Stimulated activated CD4-positive, alpha-beta T cell treated with anti-CD3 and anti-CD28 coated beads, TNF-alpha, amount 100 ng/mL, for 4 hours (primary cell): ENCODE measurements at regions not wholly inside any gene's neighbourhood (a gene's known extent, or its start where the extent isn't known, plus 50 kb on each side); places are given as distances from the start of the nearest gene placed in this dataset.

ENCODE experiments used
- DNase-seq, 3 experiments: peaks; one replicate each; pipeline ENCODE4 v3.0.0-alpha.2; 2020; ENCODE audit warnings: low read depth in 3 of 3

DNA sequence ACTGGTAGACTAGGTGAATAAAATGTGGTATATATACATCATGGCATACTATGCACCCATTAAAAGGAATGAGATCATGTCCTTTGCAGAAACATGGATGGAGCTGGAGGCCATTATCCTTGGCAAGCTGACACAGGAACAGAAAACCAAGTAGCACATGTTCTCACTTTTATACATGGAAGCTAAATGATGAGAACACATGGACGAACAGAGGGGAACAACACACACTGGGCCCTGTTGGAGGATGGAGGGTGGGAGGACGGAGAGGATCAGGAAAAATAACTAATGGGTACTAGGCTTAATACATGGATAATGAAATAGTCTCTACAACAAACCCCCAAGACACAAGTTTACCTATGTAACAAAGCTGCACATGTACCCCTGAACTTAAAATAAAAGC, 780.0 kb downstream of the DACH1 start:
- no peak for DNase-seq

DNA sequence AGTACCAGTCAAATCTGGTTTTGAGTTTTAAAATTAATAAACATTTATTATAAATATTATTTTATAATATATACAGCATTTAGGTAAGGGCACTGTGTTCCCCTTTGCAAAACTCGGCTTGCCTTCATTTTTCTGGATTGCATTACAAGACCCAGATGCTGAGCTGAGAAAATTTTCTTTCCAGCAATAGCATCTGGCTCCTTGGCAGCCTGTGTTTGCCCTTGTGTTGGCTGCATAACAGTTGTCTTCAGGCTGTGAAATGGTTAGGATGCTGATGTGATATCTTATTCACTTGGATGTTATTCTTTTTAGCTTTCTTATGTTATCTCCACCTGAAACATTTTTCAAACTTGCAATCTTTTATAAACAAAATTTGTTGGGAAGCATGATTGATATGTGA, 784.4 kb downstream of the DACH1 start:
- DNase-seq, result no peak

DNA sequence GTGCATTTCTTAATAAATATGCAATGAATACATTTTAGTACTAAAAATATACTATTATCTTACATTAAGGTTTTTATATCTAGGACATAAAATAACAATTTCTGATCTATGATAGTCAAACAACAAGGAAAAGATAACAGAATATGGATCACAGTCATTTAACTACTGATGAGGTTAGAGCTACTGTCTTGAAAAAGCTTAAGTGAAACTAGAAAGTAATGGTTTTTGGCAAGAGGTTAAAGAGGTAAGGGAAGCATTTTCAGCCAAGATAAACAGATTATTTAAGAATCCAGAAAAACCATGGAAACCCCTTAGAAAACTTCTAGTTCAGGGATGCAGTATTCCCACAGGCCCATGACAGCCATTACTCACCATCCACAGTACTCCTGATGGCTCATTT, 787.4 kb downstream of the DACH1 start:
- DNase-seq, result no peak

DNA sequence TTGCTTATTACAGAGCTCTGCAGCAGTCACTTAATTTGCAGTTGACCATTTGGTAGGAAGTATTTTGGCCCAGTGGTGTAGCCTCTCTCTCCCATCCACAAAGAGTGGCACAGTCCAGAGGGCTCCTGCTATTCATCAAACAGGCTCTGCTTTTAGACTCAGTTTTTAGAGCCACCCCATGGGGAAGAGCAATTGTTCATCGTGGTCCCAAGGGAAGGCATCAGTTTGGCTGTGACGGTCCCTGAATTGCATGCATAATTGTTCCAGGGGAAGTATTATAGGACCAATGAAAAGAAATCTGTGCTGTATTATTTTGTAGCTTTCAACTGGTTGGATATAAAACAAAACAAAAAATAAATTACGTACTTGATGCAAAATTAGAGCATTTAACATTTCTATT, 799.0 kb downstream of the DACH1 start:
- DNase-seq, result no peak

DNA sequence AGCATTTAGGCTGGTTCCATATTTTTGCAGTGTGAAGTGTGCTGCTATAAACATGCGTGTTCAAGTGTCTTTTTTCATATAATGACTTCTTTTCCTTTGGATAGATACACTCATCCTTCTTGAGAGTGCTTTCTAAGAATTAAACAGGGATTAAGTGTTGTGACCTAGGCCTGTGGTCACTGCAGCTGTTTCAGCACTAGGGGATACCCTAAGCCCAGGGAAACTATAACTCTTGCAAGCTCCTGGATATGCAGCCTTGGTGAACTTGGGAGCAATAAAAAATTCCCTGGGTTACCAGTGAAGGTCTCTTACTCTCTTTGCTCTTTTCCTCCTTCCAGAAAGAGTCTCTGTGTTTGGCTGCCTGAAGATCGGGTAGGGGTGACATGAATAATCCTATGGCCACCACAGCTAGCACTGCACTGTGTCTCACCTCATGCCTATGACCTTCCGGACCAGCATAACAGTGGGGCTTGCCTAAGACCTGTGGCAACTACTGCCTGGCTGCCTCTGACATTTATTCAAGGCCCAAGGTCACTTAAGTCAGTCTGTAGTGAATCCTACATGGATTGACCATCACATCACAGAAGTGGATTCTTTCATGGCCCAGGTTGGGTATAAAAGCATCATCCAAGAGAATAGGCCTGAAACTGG, 799.7 kb downstream of the DACH1 start:
- DNase-seq, result no peak

DNA sequence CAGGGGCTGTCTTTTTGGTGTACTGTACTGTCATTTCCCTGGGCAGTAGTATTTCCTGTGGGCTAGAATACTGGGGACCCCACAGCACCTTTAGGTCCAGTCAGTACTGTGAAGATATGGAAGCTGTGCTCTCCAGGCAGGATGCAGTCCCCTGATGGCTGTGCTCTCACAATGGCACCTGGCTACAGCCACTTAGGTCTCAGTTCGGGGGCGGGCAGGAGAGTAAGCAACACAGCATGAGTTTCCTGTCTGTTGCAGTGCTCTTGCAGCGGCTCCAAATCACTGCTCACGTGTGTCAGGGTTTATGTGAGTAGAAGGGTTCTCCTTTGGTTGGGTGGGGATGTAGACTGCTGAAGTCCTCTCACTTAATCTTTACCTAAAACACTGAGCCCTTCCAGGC, 810.4 kb downstream of the DACH1 start:
- DNase-seq, result no peak

DNA sequence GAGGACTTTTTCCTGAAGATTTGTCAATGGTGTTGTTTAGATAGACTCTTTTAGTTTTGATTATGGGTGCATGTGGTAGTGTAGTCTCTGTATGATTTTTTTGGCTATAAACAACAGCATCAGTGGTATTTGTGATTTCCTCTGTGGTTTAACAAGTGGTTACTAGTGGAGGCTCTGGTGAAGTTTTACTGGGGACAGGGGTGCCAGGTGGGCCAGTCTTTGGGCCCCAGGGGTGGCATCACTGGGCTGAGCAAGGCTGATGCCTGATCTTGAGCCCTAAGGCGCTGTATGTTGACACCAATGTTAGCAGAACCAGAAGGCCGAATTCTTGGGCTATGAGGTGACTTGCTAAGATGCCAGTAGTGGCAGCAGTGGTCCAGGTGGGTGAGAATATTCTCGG, 811.4 kb downstream of the DACH1 start:
- DNase-seq, result no peak

DNA sequence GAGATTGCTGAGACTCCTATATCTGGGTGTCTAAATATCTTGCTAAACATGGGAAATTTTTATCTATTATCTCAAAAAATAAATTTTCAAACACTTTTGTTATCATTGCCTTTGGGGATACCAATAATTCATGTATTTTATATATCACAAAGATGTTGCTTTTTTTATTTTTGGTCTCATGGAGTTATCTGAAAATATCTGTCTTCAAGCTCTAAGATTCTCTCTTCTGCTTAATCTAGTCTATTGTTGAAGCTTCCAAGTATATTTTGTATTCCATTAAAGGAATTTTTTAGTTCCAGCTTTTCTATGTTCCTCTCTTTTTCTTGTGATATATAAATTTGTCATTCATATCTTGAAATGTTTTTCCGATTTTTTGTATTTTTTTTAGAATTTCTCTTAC, 812.0 kb downstream of the DACH1 start:
- DNase-seq, result no peak

DNA sequence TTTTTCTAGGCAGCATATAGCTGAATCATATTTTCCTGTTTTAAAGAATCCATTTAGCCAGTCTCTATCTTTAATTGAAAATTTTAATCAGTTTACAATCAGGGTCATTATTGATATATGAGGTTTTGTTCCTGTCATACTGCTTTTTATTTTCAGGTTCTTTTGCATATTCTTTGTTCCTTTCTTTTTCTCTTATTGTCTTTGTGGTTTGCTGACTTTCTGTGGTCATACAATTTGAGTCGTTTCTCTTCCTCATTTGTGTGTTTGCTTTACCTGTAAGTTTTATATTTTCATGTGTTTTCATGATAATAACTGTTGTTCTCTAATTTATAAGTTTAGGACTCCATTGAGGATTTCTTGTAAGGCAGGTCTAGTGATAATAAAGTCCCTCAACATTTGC, 812.6 kb downstream of the DACH1 start:
- no peak for DNase-seq

DNA sequence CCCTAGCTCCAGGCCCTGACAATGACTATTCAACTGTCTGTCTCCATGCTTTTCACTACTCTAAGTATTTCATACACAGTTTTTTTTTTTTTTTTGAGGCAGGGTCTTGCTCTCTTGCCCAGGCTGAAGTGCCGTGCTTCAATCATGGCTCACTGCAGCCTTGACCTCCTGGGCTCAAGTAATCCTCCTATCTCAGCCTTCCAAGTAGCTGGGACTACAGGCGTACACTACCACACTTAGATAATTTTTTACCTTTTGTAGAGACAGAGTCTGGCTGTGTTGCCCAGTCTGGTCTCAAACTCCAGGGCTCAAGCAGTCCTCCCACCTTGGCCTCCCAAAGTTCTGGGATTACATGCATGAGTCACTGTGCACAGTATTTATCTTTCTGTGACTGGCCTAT, 815.4 kb downstream of the DACH1 start:
- DNase-seq, result no peak

DNA sequence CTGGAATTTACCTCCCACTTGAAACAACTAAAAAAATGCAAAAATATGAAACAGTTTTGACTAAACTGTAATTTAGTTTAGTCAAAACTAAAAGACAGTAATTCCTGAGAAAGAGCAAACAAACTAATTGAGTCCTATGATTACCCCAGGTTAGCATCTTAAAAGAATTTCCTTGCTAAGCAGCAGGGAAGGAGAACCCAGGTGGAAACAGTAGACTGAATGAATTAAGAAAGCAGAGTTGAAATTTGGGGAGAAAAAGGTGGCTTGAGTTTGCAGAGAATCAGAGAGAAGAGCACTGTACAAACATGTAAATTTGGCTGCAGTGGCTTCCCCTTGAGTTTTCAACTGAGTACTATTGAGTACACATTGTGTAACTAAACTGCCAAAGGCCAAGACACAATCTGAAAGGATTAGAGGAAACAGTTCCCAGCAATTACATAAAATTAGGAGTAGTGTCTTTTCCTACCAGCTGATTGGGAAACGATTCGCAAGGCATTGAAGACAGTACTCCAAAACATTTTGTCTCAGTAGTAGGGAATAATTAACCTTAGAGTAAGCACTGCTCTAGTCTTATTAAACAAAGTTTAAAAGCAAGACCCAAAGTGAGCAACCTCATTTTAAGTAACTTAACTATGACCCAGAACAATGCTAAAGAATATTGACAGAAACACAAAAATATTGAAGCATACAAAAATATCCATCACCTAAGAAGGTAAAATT, 820.5 kb downstream of the DACH1 start:
- no peak for DNase-seq

DNA sequence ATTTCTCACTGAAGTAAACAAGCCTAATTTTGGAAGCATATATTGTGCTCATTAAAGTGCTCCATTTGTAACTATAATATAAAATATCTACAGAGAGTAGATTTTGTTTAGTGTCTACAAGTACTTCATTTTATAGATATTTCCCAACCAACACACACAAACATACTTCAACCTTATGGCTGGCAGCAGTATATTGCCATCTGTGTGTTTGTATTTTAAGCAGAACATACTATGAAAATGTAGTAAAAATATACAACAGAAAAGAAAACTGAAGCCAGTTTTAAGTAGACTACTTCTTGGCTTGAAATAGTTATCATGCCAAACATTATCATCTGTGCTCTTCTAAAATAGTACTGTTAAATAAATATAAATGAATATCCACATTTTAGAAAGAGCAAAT, 821.9 kb downstream of the DACH1 start:
- no peak for DNase-seq

DNA sequence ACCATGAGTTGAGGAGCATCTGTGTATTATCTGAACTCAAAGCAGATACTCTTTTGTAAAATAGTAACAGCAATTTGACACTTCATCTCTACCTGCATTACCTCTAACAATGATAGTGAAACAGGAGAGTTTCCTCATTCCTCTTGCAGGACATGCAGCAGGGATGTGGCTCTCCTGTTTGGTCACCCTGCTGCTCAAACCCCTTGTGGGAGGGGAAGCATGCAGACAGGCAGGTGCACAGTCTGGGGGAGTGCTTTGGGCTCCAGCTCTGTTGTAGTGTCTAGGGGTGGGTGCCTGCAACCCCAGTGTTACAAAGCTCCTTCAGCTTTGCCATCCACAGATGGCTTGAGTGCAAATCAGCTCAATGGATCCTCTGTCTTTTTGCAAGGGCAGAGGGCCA, 827.6 kb downstream of the DACH1 start:
- no peak for DNase-seq

DNA sequence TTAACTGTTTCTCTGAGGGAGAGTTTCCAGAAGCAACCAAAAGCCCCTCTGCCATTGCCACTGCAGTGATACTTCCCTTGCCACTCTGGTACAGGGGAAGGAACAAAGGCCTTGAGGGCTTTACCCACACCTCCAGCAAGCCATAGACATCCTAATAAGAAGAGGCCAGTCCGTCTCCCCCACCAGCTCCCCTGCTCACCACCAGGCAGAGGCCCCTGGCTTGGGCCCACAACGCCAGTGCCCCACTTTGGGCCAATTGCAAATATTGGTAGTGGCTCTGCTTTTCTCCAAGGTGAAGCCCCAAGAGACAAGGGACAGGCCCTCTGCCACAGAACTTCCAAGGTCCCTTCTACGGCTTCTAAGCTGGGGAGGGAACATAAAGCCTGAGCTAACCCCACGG, 833.0 kb downstream of the DACH1 start:
- no peak for DNase-seq

DNA sequence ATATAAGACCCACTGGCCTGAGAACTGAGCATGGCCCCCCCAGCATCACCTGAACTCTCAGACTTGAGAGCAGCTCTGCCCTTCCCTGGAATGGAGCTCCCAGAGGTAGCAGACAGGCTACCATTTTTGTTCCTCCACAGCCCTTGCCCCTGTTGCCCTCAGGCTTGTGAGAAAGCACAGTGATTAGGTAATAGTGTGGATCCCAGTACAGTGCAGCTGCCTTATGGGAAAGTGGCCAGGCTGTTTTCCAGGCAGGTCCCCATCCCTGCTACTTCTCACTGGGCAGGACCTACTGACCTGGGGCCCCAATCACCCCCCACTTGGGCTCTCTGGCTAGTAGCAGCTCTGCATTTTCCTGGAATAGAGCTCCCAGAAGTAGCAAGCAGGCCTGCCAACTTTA, 834.0 kb downstream of the DACH1 start:
- no peak for DNase-seq

DNA sequence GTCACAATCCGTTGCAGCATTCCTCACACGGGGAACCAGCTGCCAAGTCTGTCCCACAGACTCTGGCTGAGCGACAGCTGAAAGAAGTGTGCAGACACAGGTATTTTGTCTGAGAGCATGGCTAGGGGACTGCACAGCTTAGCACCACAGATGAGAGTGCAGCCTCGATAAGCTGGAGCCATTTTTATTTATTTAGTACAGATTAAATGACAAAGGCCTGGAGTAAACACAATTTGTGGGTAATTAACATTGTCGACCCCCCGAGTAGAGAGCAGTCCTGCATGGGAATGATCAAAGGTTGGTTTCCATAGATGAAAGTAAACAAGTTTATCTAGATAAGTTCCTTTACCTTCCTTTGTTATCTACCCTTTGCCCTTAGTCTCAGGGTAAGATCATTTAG, 836.2 kb downstream of the DACH1 start:
- no peak for DNase-seq

DNA sequence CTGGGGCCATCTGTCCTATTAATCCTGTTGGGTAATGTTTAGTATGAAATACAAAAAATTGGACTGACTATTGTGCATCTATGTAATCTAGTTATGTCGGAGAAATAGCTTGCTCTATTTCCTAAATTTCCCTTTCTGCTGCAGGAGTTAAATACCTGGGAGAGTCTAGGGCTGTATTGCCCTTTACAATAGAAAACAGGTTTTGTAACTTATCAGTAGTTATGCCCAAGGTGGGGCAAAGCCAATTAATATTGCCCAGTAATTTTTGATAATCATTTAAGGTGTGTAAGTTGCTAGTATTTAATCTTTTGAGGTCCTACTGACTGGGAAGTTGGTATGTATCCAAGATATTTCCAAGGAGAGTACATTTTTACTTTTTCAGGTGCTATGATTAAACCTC, 838.1 kb downstream of the DACH1 start:
- DNase-seq, result no peak

DNA sequence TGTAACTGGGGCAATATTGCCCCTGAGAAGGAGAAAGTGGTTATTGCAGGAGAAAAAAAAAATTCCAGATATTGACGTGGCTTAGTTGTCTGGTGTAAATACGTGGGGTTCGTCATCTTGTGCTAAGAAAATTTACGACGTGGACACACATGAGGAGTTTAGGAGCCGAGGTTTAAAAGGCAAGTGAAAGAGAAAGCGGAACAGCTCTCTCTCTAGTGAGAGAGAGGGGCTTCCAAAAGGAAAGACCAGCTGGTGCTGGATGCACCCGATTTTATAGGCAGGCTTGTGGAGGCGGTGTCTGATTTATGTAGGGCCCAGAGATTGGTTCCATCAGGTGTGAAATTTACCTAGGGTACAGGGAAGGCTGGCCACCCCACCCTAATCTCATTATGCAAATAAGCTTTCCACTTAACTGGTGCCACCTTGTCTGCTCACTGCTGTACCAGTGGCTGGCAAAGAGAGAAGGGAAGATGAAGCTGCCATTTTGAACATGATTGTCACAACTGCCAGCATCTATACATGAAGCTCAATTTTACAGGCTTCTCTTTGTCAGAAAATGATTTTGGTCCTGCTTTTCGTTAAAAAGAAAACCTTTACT, 845.1 kb downstream of the DACH1 start:
- no peak for DNase-seq

DNA sequence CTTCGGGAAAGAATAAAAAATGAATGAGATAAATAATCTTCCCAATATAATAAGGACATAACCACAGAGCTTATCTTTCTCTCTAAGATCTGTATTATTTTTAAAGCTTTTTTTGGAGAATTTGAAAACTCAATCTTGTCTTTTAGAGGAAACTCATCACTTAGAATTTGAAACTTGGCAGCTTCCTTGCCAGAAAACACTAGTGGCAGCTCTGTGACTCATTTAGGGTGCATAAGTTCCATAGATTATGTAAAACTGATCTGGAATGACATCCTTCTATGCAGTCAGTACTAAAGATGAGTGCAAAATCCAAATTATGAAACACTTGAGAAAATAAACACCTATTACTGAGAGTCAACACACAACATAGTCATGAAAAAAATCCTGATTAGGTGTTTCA, 848.0 kb downstream of the DACH1 start:
- DNase-seq, result no peak

DNA sequence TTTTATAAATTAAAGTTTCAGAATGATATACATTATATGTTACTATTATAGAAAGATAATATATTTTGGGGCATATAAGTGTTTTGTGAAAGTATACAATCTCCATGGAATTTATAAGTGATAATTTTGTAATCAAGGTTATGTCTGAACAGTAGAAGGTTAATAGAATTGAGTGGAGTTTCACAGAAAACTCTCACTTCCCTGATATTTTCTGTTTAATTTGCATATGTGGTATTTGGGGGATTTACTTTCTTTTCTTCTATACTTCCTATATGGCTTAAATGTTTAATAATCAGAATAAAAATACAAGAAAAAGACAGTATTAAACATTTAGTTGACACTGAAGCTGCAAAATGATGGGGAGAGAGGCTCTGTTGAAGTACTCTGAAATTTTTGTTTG, 848.5 kb downstream of the DACH1 start:
- no peak for DNase-seq

DNA sequence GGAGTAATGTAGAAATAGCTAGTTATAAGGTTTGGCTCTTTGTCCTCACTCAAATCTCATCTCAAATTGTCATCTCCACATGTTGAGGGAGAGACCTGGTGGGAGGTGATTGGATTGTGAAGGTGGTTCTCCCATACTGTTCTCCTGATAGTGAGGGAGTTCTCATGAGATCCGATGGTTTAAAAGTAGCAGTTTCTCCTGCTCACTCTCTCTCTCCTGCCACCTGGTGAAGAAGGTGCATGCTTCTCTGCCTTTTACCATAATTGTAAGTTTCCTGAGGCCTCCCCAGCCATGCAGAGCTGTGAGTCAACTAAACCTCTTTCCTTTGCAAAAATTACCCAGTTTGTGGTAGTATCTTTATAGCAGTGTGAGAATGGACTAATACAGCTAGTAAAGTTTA, 849.4 kb downstream of the DACH1 start:
- no peak for DNase-seq

DNA sequence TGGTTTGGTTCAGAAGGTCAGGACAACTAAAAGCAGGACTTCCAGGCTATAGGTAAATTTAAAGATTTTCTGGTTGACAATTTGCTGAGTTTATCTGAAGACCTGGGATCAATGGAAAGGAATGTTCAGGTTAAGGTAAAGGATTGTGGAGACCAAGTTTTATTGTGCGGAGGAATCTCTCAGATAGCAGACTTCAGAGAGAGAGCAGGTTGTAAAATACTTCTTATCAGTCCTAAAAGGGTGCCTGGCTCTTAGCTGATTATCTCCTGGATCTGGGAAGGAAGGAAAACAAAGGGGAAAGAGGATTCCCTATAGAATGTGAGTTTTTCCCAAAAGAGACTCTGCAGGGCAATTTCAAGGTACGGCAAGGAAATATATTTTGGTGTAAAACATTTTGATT, 851.5 kb downstream of the DACH1 start:
- DNase-seq, result no peak

DNA sequence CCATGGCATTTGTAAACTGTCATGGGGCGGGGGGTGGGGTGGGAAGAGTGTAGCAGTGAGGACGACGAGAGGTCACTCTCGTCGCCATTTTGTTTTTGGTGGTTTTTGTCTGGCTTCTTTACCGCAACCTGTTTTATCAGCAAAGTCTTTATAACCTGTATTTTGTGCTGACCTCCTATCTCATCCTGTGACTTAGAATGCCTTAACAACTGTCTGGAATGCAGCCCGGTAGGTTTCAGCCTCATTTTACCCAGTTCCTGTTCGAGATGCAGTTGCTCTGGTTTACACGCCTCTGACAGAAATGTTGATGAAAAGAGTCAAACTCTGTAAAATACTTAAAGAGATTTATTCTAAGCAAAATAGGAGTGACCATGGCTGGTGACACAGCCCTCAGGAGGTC, 852.0 kb downstream of the DACH1 start:
- DNase-seq, result no peak

DNA sequence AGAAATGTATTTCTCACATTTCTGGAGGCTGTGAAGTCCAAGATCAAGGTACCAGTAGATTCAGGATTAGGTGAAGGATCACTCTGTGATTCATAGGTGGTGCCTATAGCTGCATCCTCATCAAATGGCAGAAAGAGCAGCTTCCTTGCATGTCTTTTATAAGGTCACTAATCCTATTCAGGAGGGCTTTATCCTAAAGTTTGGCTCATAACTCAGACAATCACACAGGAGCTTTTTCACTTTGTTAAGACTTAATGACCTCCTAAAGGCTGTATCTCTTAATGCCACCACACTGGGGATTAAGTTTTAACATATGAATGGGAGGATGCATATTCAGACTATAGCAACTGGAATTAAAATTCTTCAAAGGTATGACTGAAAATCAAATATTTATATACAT, 861.1 kb downstream of the DACH1 start:
- no peak for DNase-seq
